ENCODE measurements at regions not wholly inside any gene's neighbourhood (a gene's known extent, or its start where the extent isn't known, plus 50 kb on each side); places are given as distances from the start of the nearest gene placed in this dataset.

DNA sequence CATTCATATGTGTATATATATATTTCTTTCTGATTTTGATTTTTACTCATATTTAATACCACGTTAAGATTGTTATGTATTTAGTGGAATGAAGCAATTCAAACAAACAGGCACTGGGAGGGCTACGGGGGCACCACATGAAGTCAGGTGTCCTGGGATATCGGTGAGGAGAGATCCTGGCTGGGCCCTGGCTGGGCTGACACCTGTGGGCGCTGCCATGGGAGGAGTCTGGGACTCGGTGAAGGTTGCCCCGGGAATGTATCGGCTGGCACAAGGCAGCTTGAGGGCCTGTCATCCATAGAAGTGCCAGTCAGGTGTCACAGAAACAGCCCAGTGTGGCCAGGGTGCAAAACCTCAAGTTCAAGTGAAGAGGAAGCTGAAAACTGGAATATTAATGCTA lies 766.9 kb upstream of the ARPP21 start:
- Histone ChIP-seq H3K27ac (no peak overlapping the region), H3K4me3 (no peak overlapping the region), H3K9me3 (ENCODE audit: insufficient read depth, low read depth) (no peaks in the 10 kb centered on the region), H3K79me2 (ENCODE audit: low read depth) (no peaks in the 10 kb centered on the region), H3K36me3 (ENCODE audit: low read depth) (no peaks in the 10 kb centered on the region), H4K20me1 (ENCODE audit: insufficient read depth) (no peaks in the 10 kb centered on the region), H3K4me2 (no peak overlapping the region), H2AFZ (no peak overlapping the region), H3K9me2 (ENCODE audit: insufficient read depth) (no peaks in the 10 kb centered on the region), H3F3A (ENCODE audit: insufficient read depth, low read depth) (no peaks in the 10 kb centered on the region), H3K4me1 (replicated peaks; ENCODE audit: insufficient read depth) (no peaks in the 10 kb centered on the region), H3K27me3 (ENCODE audit: insufficient read depth, low read depth) (no peaks in the 10 kb centered on the region)
- POLR2A ChIA-PET (ENCODE audit: unreplicated experiment), result interaction anchor here (0.6 kb wide), 1 partner anchor 28 kb away, joined by 4 read pairs; no protein-coding TSS in a partner anchor
- no TSS peak for BruUV-seq (replicated peaks)
- DNase-seq, result no peak
- TF ChIP-seq, protein P1, sequence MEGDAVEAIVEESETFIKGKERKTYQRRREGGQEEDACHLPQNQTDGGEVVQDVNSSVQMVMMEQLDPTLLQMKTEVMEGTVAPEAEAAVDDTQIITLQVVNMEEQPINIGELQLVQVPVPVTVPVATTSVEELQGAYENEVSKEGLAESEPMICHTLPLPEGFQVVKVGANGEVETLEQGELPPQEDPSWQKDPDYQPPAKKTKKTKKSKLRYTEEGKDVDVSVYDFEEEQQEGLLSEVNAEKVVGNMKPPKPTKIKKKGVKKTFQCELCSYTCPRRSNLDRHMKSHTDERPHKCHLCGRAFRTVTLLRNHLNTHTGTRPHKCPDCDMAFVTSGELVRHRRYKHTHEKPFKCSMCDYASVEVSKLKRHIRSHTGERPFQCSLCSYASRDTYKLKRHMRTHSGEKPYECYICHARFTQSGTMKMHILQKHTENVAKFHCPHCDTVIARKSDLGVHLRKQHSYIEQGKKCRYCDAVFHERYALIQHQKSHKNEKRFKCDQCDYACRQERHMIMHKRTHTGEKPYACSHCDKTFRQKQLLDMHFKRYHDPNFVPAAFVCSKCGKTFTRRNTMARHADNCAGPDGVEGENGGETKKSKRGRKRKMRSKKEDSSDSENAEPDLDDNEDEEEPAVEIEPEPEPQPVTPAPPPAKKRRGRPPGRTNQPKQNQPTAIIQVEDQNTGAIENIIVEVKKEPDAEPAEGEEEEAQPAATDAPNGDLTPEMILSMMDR (conservative IDR thresholded peaks at IDR 0.05), result no peak
- TF ChIP-seq EZH2 (IDR thresholded peaks at IDR 0.05; ENCODE audit: low read depth), result no peak
- CTCF ChIA-PET, result no interaction called here
- intact Hi-C loops (cut with micrococcal nuclease; ENCODE audit: unreplicated experiment), result no loop called here

DNA sequence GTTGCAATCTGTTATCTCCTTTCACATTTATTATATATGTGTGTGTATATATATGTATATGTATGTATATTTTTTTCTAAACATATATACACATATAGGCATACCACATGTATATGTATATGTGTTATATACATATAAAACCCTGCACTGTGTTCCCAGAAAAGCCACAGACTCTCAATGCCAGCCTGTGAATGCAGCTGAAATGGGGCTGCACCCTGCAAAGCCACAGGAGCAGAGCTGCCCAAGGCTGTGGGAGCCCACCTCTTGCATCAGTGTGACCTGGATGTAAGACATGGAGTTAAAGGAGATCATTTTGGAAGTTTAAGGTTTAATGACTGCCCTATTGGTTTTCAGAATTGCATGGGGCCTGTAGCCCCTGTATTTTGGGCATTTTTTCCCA lies 762.3 kb upstream of the ARPP21 start:
- H3K79me2 ChIP-seq (ENCODE audit: low read depth), result no peaks in the 10 kb centered on the region
- no peaks in the 10 kb centered on the region for H3K9me3 ChIP-seq (ENCODE audit: insufficient read depth, low read depth)
- no peaks in the 10 kb centered on the region for H4K20me1 ChIP-seq (ENCODE audit: insufficient read depth)
- H3K27ac ChIP-seq, result no peak overlapping the region
- intact Hi-C loops (cut with micrococcal nuclease; ENCODE audit: unreplicated experiment), result no loop called here
- ChIA-PET POLR2A (ENCODE audit: unreplicated experiment) (no interaction called here), CTCF (no interaction called here)
- no peaks in the 10 kb centered on the region for H3K9me2 ChIP-seq (ENCODE audit: insufficient read depth)
- no peak overlapping the region for H3K4me2 ChIP-seq
- DNase-seq, result no peak
- TF ChIP-seq, protein P1 (conservative IDR thresholded peaks at IDR 0.05), result no peak
- TF ChIP-seq EZH2 (IDR thresholded peaks at IDR 0.05; ENCODE audit: low read depth), result no peak
- H3K4me3 ChIP-seq, result no peak overlapping the region
- H3K4me1 ChIP-seq (replicated peaks; ENCODE audit: insufficient read depth), result no peaks in the 10 kb centered on the region
- no TSS peak for BruUV-seq (replicated peaks)
- H3K27me3 ChIP-seq (ENCODE audit: insufficient read depth, low read depth), result no peaks in the 10 kb centered on the region
- H3K36me3 ChIP-seq (ENCODE audit: low read depth), result no peaks in the 10 kb centered on the region
- no peak overlapping the region for H2AFZ ChIP-seq
- H3F3A ChIP-seq (ENCODE audit: insufficient read depth, low read depth), result no peaks in the 10 kb centered on the region

DNA sequence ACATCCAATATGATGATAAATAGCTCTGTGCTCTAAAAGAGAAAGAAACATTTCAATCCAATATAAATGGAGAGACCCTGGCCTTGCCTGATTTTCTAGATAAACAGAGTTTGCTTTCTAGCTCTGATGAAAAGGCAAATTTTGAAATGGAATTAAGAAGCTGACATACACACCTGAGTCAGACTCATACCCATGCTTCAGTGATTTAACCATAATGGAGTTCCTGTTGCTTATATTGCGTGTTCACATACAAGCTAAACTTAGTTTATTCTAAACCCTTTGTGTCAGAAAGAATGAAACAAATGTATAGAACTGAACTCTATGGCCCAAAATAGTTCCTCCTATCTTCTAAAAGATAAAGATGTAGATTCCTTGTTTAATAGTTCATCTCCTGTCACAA lies 760.8 kb upstream of the ARPP21 start:
- H3K36me3 ChIP-seq (ENCODE audit: low read depth), result no peaks in the 10 kb centered on the region
- H4K20me1 ChIP-seq (ENCODE audit: insufficient read depth), result no peaks in the 10 kb centered on the region
- no peak overlapping the region for H3K27ac ChIP-seq
- DNase-seq, result no peak
- H3K79me2 ChIP-seq (ENCODE audit: low read depth), result no peaks in the 10 kb centered on the region
- no TSS peak for BruUV-seq (replicated peaks)
- no peak overlapping the region for H3K4me2 ChIP-seq
- H3K4me1 ChIP-seq (replicated peaks; ENCODE audit: insufficient read depth), result no peaks in the 10 kb centered on the region
- H2AFZ ChIP-seq, result no peak overlapping the region
- no peaks in the 10 kb centered on the region for H3K9me2 ChIP-seq (ENCODE audit: insufficient read depth)
- TF ChIP-seq, protein P1 (conservative IDR thresholded peaks at IDR 0.05), result no peak
- TF ChIP-seq EZH2 (IDR thresholded peaks at IDR 0.05; ENCODE audit: low read depth), result no peak
- CTCF ChIA-PET, result no interaction called here
- no peaks in the 10 kb centered on the region for H3K9me3 ChIP-seq (ENCODE audit: insufficient read depth, low read depth)
- no peaks in the 10 kb centered on the region for H3K27me3 ChIP-seq (ENCODE audit: insufficient read depth, low read depth)
- POLR2A ChIA-PET (ENCODE audit: unreplicated experiment), result no interaction called here
- no peaks in the 10 kb centered on the region for H3F3A ChIP-seq (ENCODE audit: insufficient read depth, low read depth)
- H3K4me3 ChIP-seq, result no peak overlapping the region
- intact Hi-C loops (cut with micrococcal nuclease; ENCODE audit: unreplicated experiment), result no loop called here
